HepG2 (cell line): ENCODE measurements at regions not wholly inside any gene's neighbourhood (a gene's known extent, or its start where the extent isn't known, plus 50 kb on each side); places are given as distances from the start of the nearest gene placed in this dataset.

ENCODE experiments used
- ATAC-seq: fragments of 200-7000 bp; cut with Tn5 transposase; 3 replicates; pipeline ENCODE4 v1.9.1; 2020; ENCODE audit warnings: mild to moderate bottlenecking, moderate library complexity
- BruUV-seq: library from RNA; stranded (reverse); fragments of 400-500 nt; replicated peaks from 2 replicates; lab custom pipeline; 2021; lab: Mats Ljungman, UMichigan
- CTCF ChIA-PET: fragments of 300-600 bp; formaldehyde crosslinking; extraction: SDS; loops from one replicate; lab custom pipeline; 2021; ENCODE audit warnings: low total read pairs, inconsistent platforms, low intra/inter-chr PET ratio; lab: Yijun Ruan, JAX
- POLR2A ChIA-PET: fragments of 350-600 bp; sonication (Branson Sonifier 250); formaldehyde crosslinking; loops from one replicate; lab custom pipeline; 2020; ENCODE audit warnings: antibody characterized with exemption, inconsistent platforms; lab: Yijun Ruan, JAX
- DNase-seq: peaks from one replicate; pipeline ENCODE4 v3.0.0-alpha.2; 2015; ENCODE audit warnings: low spot score
- FAIRE-seq: peaks from 3 replicates; lab custom pipeline; 2011; peaks lifted over from hg19 to GRCh38; lab: Jason Lieb, UNC
- H2AFZ ChIP-seq: one replicate; pipeline ENCODE4 v1.6.1; 2011; ENCODE audit warnings: low read length, inconsistent platforms
- H3K27ac ChIP-seq: fragments of 300-600 bp; 3 replicates; pipeline ENCODE4 v1.8.0; 2011; ENCODE audit warnings: mixed run types, mild to moderate bottlenecking, mixed read lengths, low read length, inconsistent platforms; ENCODE audit not compliant: insufficient read depth; ENCODE audit errors: extremely low read length
- H3K27me3 ChIP-seq, 2 experiments: fragments of 200-600 bp in 1 of 2; 2 replicates in 1 of 2; 3 replicates in 1 of 2; pipeline versions ENCODE4 v1.6.0 to v1.8.0; 2011; ENCODE audit warnings: low read length in 2 of 2, mild to moderate bottlenecking in 2 of 2, moderate library complexity in 2 of 2, inconsistent platforms in 1 of 2; ENCODE audit not compliant: insufficient read depth in 2 of 2, control insufficient read depth in 1 of 2
- H3K36me3 ChIP-seq, 2 experiments: fragments of 200-600 bp in 1 of 2; replicated peaks in 1 of 2; 2 replicates in 1 of 2; 3 replicates in 1 of 2; pipeline versions ENCODE4 v1.5.1 to v1.8.0; 2011; ENCODE audit warnings: low read length in 2 of 2, inconsistent platforms in 1 of 2; ENCODE audit not compliant: insufficient read depth in 2 of 2, control insufficient read depth in 1 of 2
- H3K4me1 ChIP-seq: 2 replicates; pipeline ENCODE4 v1.5.1; 2012; ENCODE audit warnings: low read length, inconsistent platforms; ENCODE audit not compliant: insufficient read depth
- H3K4me2 ChIP-seq: 2 replicates; pipeline ENCODE4 v1.6.0; 2011; ENCODE audit warnings: low read depth, low read length, inconsistent platforms
- H3K4me3 ChIP-seq, 3 experiments: fragments of 200-600 bp in 1 of 3; sonication (generic), shearing (Covaris generic) in 1 of 3; replicated peaks in 1 of 3; 2 replicates each; pipeline ENCODE4 v1.5.1; 2011 to 2016; ENCODE audit warnings: low read length in 3 of 3, inconsistent platforms in 2 of 3, low read depth in 2 of 3, mild to moderate bottlenecking in 2 of 3, control low read depth in 1 of 3, mixed read lengths in 1 of 3; ENCODE audit not compliant: insufficient read depth in 1 of 3
- H3K79me2 ChIP-seq: one replicate; pipeline ENCODE4 v1.6.1; 2011; ENCODE audit warnings: low read length, inconsistent platforms; ENCODE audit not compliant: insufficient read depth
- H3K9ac ChIP-seq: 2 replicates; pipeline ENCODE4 v1.6.0; 2011; ENCODE audit warnings: mild to moderate bottlenecking, low read depth, low read length, inconsistent platforms; ENCODE audit not compliant: insufficient read depth
- H3K9me3 ChIP-seq: 2 replicates; pipeline ENCODE4 v1.5.1; 2012; ENCODE audit warnings: mild to moderate bottlenecking, low read length
- H4K20me1 ChIP-seq: 2 replicates; pipeline ENCODE4 v1.6.0; 2011; ENCODE audit warnings: inconsistent platforms, mild to moderate bottlenecking, low read length, moderate library complexity; ENCODE audit not compliant: insufficient read depth
- CHCHD3 ChIP-seq: sonication (generic); formaldehyde crosslinking; IDR thresholded peaks from 2 replicates; pipeline ENCODE4 v1.8.0; 2022; ENCODE audit warnings: mild to moderate bottlenecking, missing genetic modification reagents, moderate library complexity
- CHD4 ChIP-seq: fragments of 200-600 bp; sonication (generic); IDR thresholded peaks from 2 replicates; pipeline ENCODE4 v1.7.0; 2017; ENCODE audit warnings: mild to moderate bottlenecking, low read length, borderline replicate concordance
- DRAP1 ChIP-seq: IDR thresholded peaks from 2 replicates; pipeline ENCODE4 v1.6.1; 2016; ENCODE audit warnings: missing genetic modification reagents, missing compliant biosample characterization
- KDM3A ChIP-seq: IDR thresholded peaks from 2 replicates; pipeline ENCODE4 v1.6.1; 2018; ENCODE audit warnings: low read depth, missing compliant biosample characterization
- WIZ ChIP-seq: sonication (generic); formaldehyde crosslinking; IDR thresholded peaks from 2 replicates; pipeline ENCODE4 v1.5.1; 2020; ENCODE audit warnings: mild to moderate bottlenecking, missing genetic modification reagents
- ZNF276 ChIP-seq: sonication (generic); formaldehyde crosslinking; IDR thresholded peaks from 2 replicates; pipeline ENCODE4 v1.4.0; 2020; ENCODE audit warnings: mild to moderate bottlenecking, low read depth, missing genetic modification reagents
- ZNF512 ChIP-seq: sonication (generic); formaldehyde crosslinking; IDR thresholded peaks from 2 replicates; pipeline ENCODE4 v1.4.0; 2020; ENCODE audit warnings: mild to moderate bottlenecking, missing genetic modification reagents
- WGBS: methylation state at CpG from one replicate; pipeline ENCODE4 v1.1.6; 2017; ENCODE audit warnings: low lambda C conversion rate; 5-methylcytosine and 5-hydroxymethylcytosine counted together
- in situ Hi-C: cut with HindIII; loops from 2 replicates; pipeline ENCODE4 v1.10.0; 2017; ENCODE audit warnings: low pct_unique_long_range_greater_than_20kb; ENCODE audit not compliant: extremely low pct_ligation_motif_present
- intact Hi-C: fragments of 100-400 bp; cut with micrococcal nuclease; formaldehyde crosslinking; loops from one replicate; pipeline ENCODE4 v1.10.0; 2022; ENCODE audit not compliant: unreplicated experiment

GRCh38 chr1:47611992-47612391 is 174.1 kb downstream of the FOXD2 start:
- ATAC-seq (no peak), FAIRE-seq (no peak), DNase-seq (no peak)
- no peak overlapping the region for H3K9ac ChIP-seq
- no peak for TF ChIP-seq ZNF512
- no peak for TF ChIP-seq CHCHD3
- no peak for TF ChIP-seq ZNF276 (CRISPR knock-in tag)
- TF ChIP-seq CHD4: no peak
- no peak for TF ChIP-seq KDM3A (CRISPR knock-in tag)
- no peak for TF ChIP-seq DRAP1
- no peak for TF ChIP-seq WIZ (CRISPR knock-in tag)
- H3K27ac ChIP-seq: no peak overlapping the region
- H3K4me1 ChIP-seq: no peaks in the 10 kb centered on the region
- intact Hi-C loops: no loop called here
- no peak overlapping the region for H2AFZ ChIP-seq
- POLR2A ChIA-PET: no interaction called here
- H3K79me2 ChIP-seq: no peaks in the 10 kb centered on the region
- CTCF ChIA-PET: no interaction called here
- no peak overlapping the region for H3K4me2 ChIP-seq
- no peaks in the 10 kb centered on the region for H3K27me3 ChIP-seq
- 6% methylated on average over 2 of the region's 2 CpGs for WGBS
- no peaks in the 10 kb centered on the region for H4K20me1 ChIP-seq
- peaks cover 7% of the 10 kb centered on the region for H3K9me3 ChIP-seq
- in situ Hi-C loops: no loop called here
- no TSS peak for BruUV-seq
- no peak overlapping the region for H3K4me3 ChIP-seq
- no peaks in the 10 kb centered on the region for H3K36me3 ChIP-seq
